Trophoblast cell (in vitro differentiated cells and primary cell): ENCODE measurements at regions not wholly inside any gene's neighbourhood (a gene's known extent, or its start where the extent isn't known, plus 50 kb on each side); places are given as distances from the start of the nearest gene placed in this dataset.

ENCODE experiments used
- DNase-seq, 2 donors: peaks; one replicate each; pipeline ENCODE4 v3.0.0-alpha.2; 2016
- H2AFZ ChIP-seq: 2 replicates; pipeline ENCODE4 v1.6.1; 2013; ENCODE audit warnings: low read length, moderate library complexity, mild to moderate bottlenecking; ENCODE audit not compliant: insufficient read depth, poor library complexity
- H2AK5ac ChIP-seq: 2 replicates; pipeline ENCODE4 v1.6.1; 2013; ENCODE audit warnings: mild to moderate bottlenecking, low read length
- H2BK120ac ChIP-seq: 2 replicates; pipeline ENCODE4 v1.6.1; 2013; ENCODE audit warnings: low read length, mild to moderate bottlenecking, moderate library complexity; ENCODE audit not compliant: insufficient read depth, poor library complexity
- H2BK12ac ChIP-seq: 2 replicates; pipeline ENCODE4 v1.6.1; 2013; ENCODE audit warnings: mild to moderate bottlenecking, low read length, moderate library complexity
- H2BK5ac ChIP-seq: 2 replicates; pipeline ENCODE4 v1.6.1; 2013; ENCODE audit warnings: low read length, low read depth, moderate library complexity, mild to moderate bottlenecking; ENCODE audit not compliant: poor library complexity
- H3K14ac ChIP-seq: 2 replicates; pipeline ENCODE4 v1.6.1; 2013; ENCODE audit warnings: mild to moderate bottlenecking, low read length
- H3K18ac ChIP-seq: 2 replicates; pipeline ENCODE4 v1.6.1; 2013; ENCODE audit warnings: mild to moderate bottlenecking, low read length
- H3K23ac ChIP-seq: 2 replicates; pipeline ENCODE4 v1.6.1; 2013; ENCODE audit warnings: low read length
- H3K27ac ChIP-seq: 2 replicates; pipeline ENCODE4 v1.5.1; 2013; ENCODE audit warnings: low read depth, mild to moderate bottlenecking, inconsistent platforms, low read length, moderate library complexity
- H3K27me3 ChIP-seq: 2 replicates; pipeline ENCODE4 v1.6.1; 2013; ENCODE audit warnings: inconsistent platforms, mild to moderate bottlenecking, low read length, moderate library complexity; ENCODE audit not compliant: insufficient read depth
- H3K36me3 ChIP-seq, 2 experiments: 1 replicate in 1 of 2; 2 replicates in 1 of 2; pipeline ENCODE4 v1.6.1; 2013; ENCODE audit warnings: low read length in 2 of 2, mild to moderate bottlenecking in 2 of 2, moderate library complexity in 1 of 2; ENCODE audit not compliant: insufficient read depth in 2 of 2, control insufficient read depth in 1 of 2
- H3K4ac ChIP-seq: 2 replicates; pipeline ENCODE4 v1.6.1; 2013; ENCODE audit warnings: low read depth, mild to moderate bottlenecking, low read length, moderate library complexity
- H3K4me1 ChIP-seq, 2 experiments: 1 replicate in 1 of 2; 2 replicates in 1 of 2; pipeline ENCODE4 v1.6.1; 2013; ENCODE audit warnings: low read length in 2 of 2, mild to moderate bottlenecking in 2 of 2, moderate library complexity in 1 of 2; ENCODE audit not compliant: insufficient read depth in 2 of 2, control insufficient read depth in 1 of 2
- H3K4me2 ChIP-seq: 2 replicates; pipeline ENCODE4 v1.6.1; 2013; ENCODE audit warnings: inconsistent platforms, mild to moderate bottlenecking, low read length, moderate library complexity
- H3K4me3 ChIP-seq: 2 replicates; pipeline ENCODE4 v1.5.1; 2013; ENCODE audit warnings: mild to moderate bottlenecking, low read depth, low read length, inconsistent platforms
- H3K79me1 ChIP-seq: one replicate; pipeline ENCODE4 v1.6.1; 2013; ENCODE audit warnings: low read length
- H3K79me2 ChIP-seq: 2 replicates; pipeline ENCODE4 v1.6.1; 2013; ENCODE audit warnings: low read length, mild to moderate bottlenecking; ENCODE audit not compliant: control insufficient read depth, insufficient read depth, poor library complexity
- H3K9ac ChIP-seq: 2 replicates; pipeline ENCODE4 v1.6.1; 2013; ENCODE audit warnings: mild to moderate bottlenecking, low read length
- H3K9me3 ChIP-seq: 2 replicates; pipeline ENCODE4 v1.6.1; 2013; ENCODE audit warnings: low read depth, mild to moderate bottlenecking, control low read depth, inconsistent platforms, low read length; ENCODE audit not compliant: insufficient read depth
- H4K12ac ChIP-seq: 2 replicates; pipeline ENCODE4 v1.6.1; 2013; ENCODE audit warnings: low read depth, mild to moderate bottlenecking, low read length, moderate library complexity
- H4K8ac ChIP-seq: 2 replicates; pipeline ENCODE4 v1.6.1; 2013; ENCODE audit warnings: low read depth, mild to moderate bottlenecking, low read length, moderate library complexity
- H4K91ac ChIP-seq: one replicate; pipeline ENCODE4 v1.6.1; 2013; ENCODE audit warnings: low read depth, mild to moderate bottlenecking, low read length, moderate library complexity
- WGBS: extraction: QIAGEN DNeasy Blood & Tissue Kit; methylation state at CpG from one replicate; pipeline ENCODE4 v1.1.7; 2013; ENCODE audit warnings: missing lambda C conversion rate; ENCODE audit not compliant: insufficient read length, insufficient coverage; ENCODE audit errors: extremely low coverage; 5-methylcytosine and 5-hydroxymethylcytosine counted together

DNA sequence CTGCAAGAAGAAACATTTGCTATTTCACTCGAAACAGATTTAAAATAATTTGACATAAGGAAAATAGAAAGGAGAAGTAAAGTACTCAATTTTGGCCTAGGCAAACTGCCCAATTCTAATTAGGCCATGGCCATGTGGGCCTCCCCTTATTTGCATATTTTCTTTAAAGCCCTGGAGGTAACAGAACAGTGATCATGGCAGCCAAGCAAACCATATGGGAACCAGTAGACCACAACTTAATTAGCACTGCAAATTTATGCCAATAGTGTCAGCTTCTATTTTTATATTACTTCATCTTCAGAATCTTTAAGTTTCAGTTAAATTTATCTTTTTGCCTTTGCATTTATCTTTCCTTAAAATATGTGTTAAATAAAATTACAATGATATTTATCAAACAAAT lies 63.3 kb upstream of the THSD7A start:
- H2BK12ac ChIP-seq = no peak overlapping the region
- no peaks in the 10 kb centered on the region for H3K4me1 ChIP-seq
- peaks cover 2% of the 10 kb centered on the region for H3K9me3 ChIP-seq
- no peak overlapping the region for H3K23ac ChIP-seq
- no peak overlapping the region for H3K27ac ChIP-seq
- H3K79me1 ChIP-seq = no peaks in the 10 kb centered on the region
- H2BK5ac ChIP-seq = no peak overlapping the region
- H3K79me2 ChIP-seq = no peaks in the 10 kb centered on the region
- H3K9ac ChIP-seq = no peak overlapping the region
- H3K14ac ChIP-seq = no peak overlapping the region
- no peak overlapping the region for H3K4me2 ChIP-seq
- H4K8ac ChIP-seq = no peak overlapping the region
- no CpG with 5 or more reads among the region's 1 CpG for WGBS
- H3K4ac ChIP-seq = no peak overlapping the region
- H3K4me3 ChIP-seq = no peak overlapping the region
- no peak overlapping the region for H4K12ac ChIP-seq
- no peak overlapping the region for H2AK5ac ChIP-seq
- H4K91ac ChIP-seq = no peak overlapping the region
- DNase-seq = no peak
- no peaks in the 10 kb centered on the region for H3K27me3 ChIP-seq
- H3K18ac ChIP-seq = no peak overlapping the region
- H2AFZ ChIP-seq = no peak overlapping the region
- no peak overlapping the region for H2BK120ac ChIP-seq
- H3K36me3 ChIP-seq = no peaks in the 10 kb centered on the region

DNA sequence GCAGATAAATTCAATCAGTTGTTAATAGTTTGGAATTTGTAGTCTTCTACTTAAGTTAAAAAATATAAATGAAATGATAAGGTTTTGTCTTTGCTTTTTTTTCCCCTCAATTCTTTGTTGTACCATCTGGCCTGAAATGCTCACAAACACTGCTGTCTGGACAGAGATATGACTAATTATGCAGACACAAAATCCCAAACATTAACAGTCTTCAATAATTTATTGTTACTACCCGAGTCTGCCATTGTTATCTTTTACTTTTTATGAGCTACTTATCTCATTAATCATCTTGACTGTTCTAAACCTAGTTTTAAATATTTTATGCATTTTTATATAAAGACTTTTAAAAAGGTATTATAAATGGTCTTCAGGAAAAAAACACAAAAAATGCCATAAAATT lies 64.7 kb upstream of the THSD7A start:
- Histone ChIP-seq H4K12ac (no peak overlapping the region), H3K9ac (no peak overlapping the region), H3K27me3 (no peaks in the 10 kb centered on the region), H3K14ac (no peak overlapping the region), H2BK5ac (no peak overlapping the region), H3K23ac (no peak overlapping the region), H2BK120ac (no peak overlapping the region), H3K79me1 (no peaks in the 10 kb centered on the region), H3K4me3 (no peak overlapping the region), H4K91ac (no peak overlapping the region), H3K18ac (no peak overlapping the region), H4K8ac (no peak overlapping the region), H3K4me2 (no peak overlapping the region), H2BK12ac (no peak overlapping the region), H3K4me1 (no peaks in the 10 kb centered on the region), H2AFZ (no peak overlapping the region), H3K27ac (no peak overlapping the region), H2AK5ac (no peak overlapping the region), H3K79me2 (no peaks in the 10 kb centered on the region), H3K9me3 (peaks cover 2% of the 10 kb centered on the region), H3K36me3 (no peaks in the 10 kb centered on the region), H3K4ac (no peak overlapping the region)
- no CpG with 5 or more reads among the region's 1 CpG for WGBS
- DNase-seq = no peak

DNA sequence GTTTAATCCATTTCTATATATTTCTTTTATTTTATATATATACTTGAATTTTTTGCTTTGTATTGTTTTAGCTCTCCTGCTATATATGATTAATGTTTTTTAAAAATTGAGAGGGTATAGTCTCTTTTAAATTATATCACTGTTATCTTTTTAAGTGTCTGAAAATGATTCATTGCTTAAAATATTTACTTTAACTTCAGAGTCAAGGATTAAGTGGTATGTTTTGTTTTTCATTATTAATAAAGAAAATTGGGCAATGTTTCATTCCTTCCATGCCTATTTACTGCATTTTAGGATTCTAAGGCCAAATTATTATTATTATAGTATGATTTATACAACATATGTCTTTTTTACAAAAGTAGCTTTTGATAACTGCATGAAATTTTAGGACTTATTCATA lies 67.2 kb upstream of the THSD7A start:
- H2BK120ac ChIP-seq = no peak overlapping the region
- no peak overlapping the region for H3K4me3 ChIP-seq
- no peaks in the 10 kb centered on the region for H3K4me1 ChIP-seq
- no peak overlapping the region for H2BK5ac ChIP-seq
- H2BK12ac ChIP-seq = no peak overlapping the region
- H3K9ac ChIP-seq = no peak overlapping the region
- H2AK5ac ChIP-seq = no peak overlapping the region
- H3K14ac ChIP-seq = no peak overlapping the region
- H3K79me1 ChIP-seq = no peaks in the 10 kb centered on the region
- H3K36me3 ChIP-seq = no peaks in the 10 kb centered on the region
- H3K18ac ChIP-seq = no peak overlapping the region
- H4K12ac ChIP-seq = no peak overlapping the region
- H3K23ac ChIP-seq = no peak overlapping the region
- no peaks in the 10 kb centered on the region for H3K79me2 ChIP-seq
- no peak overlapping the region for H3K27ac ChIP-seq
- H3K9me3 ChIP-seq = no peaks in the 10 kb centered on the region
- no peak overlapping the region for H2AFZ ChIP-seq
- no peaks in the 10 kb centered on the region for H3K27me3 ChIP-seq
- H3K4me2 ChIP-seq = no peak overlapping the region
- H3K4ac ChIP-seq = no peak overlapping the region
- no peak overlapping the region for H4K91ac ChIP-seq
- no peak overlapping the region for H4K8ac ChIP-seq
- DNase-seq = no peak

DNA sequence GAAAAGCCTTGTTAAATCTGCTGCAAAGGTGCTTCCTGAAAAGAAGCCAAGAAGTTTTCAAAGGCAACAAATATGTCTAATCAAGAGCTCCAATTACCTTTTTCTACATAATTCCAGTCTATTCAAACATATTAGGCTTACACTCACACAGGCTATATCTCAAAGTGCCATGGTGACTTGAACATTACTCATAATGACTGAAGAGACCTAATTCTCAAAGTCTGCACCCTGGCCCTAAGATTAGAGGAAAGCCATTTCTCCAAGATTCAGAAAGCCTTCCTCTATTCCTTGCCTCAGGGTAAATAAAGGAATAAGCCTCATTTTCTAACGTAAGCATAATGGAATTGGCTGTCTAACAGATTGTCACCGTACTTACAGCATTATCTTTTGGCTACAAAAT lies 78.3 kb upstream of the THSD7A start:
- Histone ChIP-seq H3K18ac (no peak overlapping the region), H4K91ac (no peak overlapping the region), H2BK12ac (no peak overlapping the region), H2AK5ac (no peak overlapping the region), H3K27me3 (no peaks in the 10 kb centered on the region), H3K79me1 (no peaks in the 10 kb centered on the region), H2BK5ac (no peak overlapping the region), H2BK120ac (no peak overlapping the region), H3K14ac (no peak overlapping the region), H3K27ac (no peak overlapping the region), H2AFZ (no peak overlapping the region), H4K12ac (no peak overlapping the region), H3K4me2 (no peak overlapping the region), H3K23ac (no peak overlapping the region), H3K4me1 (no peaks in the 10 kb centered on the region), H3K4me3 (no peak overlapping the region), H3K79me2 (no peaks in the 10 kb centered on the region), H3K4ac (no peak overlapping the region), H3K9me3 (no peaks in the 10 kb centered on the region), H3K9ac (no peak overlapping the region), H3K36me3 (no peaks in the 10 kb centered on the region), H4K8ac (no peak overlapping the region)
- no CpG with 5 or more reads among the region's 2 CpGs for WGBS
- no peak for DNase-seq

DNA sequence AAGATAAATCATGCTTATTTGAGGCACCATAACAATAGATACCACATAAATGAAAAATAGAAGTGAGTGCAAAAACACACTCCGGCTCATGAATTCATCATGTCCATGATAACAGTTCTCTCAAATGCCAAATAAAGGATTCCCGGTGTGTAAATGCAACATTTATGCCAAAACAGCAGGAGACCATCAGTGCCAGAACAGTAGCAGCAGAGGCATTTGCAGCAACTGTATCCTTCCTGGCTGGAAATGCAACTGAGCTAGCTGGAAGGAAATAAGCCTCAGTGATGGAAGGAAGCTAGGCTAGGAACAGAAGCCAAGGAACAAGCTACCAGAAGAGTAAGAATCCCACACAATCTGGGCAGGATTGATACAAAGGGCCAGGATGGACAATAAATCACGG lies 79.9 kb upstream of the THSD7A start:
- WGBS = no CpG with 5 or more reads among the region's 3 CpGs
- Histone ChIP-seq H3K18ac (no peak overlapping the region), H4K8ac (no peak overlapping the region), H2AK5ac (no peak overlapping the region), H4K12ac (no peak overlapping the region), H3K27me3 (no peaks in the 10 kb centered on the region), H3K79me2 (no peaks in the 10 kb centered on the region), H2BK120ac (no peak overlapping the region), H2BK5ac (no peak overlapping the region), H3K4ac (no peak overlapping the region), H4K91ac (no peak overlapping the region), H2BK12ac (no peak overlapping the region), H3K9ac (no peak overlapping the region), H3K4me3 (no peak overlapping the region), H3K36me3 (no peaks in the 10 kb centered on the region), H3K4me1 (no peaks in the 10 kb centered on the region), H3K14ac (no peak overlapping the region), H3K79me1 (no peaks in the 10 kb centered on the region), H2AFZ (no peak overlapping the region), H3K23ac (no peak overlapping the region), H3K27ac (no peak overlapping the region), H3K4me2 (no peak overlapping the region), H3K9me3 (no peaks in the 10 kb centered on the region)
- no peak for DNase-seq
